ENCODE measurements at regions not wholly inside any gene's neighbourhood (a gene's known extent, or its start where the extent isn't known, plus 50 kb on each side); places are given as distances from the start of the nearest gene placed in this dataset.

DNA sequence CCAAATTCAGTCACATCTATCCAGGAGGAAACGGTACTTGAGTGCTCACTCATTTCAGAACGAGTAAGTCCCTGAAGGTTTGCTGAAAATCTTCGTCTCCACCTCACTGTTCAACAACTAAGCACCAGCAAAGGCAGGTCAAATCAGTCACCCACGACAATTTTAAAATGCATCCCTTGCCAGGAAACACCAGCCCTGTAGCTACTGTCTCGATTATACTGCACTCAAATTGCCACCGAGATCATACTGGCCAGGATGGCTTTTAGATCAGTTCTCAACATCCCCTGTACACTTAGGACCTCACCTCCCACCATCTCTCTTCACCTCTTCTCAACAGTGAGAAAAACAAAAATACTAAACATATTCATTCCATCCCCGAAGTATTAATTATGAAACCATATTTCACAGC lies 298.6 kb downstream of the AGTPBP1 start:
- no peak overlapping the region for H2AFZ ChIP-seq (replicated peaks; ENCODE audit: low read length, poor library complexity)
- intact Hi-C loops (cut with micrococcal nuclease), result no loop called here
- H4K5ac ChIP-seq (ENCODE audit: low read depth, low read length), result no peak overlapping the region
- ATAC-seq (ENCODE audit: low read depth), result no peak
- no peak overlapping the region for H3K23ac ChIP-seq (ENCODE audit: low read depth, low read length)
- in situ Hi-C loops (cut with MboI; ENCODE audit: low sequenced_read_pairs), result no loop called here
- no TSS peak for BruUV-seq (replicated peaks)
- dilution Hi-C loops (cut with HindIII; ENCODE audit: low sequenced_read_pairs, unreplicated experiment), result no loop called here
- H3K4ac ChIP-seq (ENCODE audit: low read depth, low read length), result no peak overlapping the region
- H4K8ac ChIP-seq (ENCODE audit: low read depth in 2 of 2, low read length in 2 of 2), result no peak overlapping the region
- no peak for TF ChIP-seq RFX5 (IDR thresholded peaks at IDR 0.05; ENCODE audit: low read depth, low read length)
- TF ChIP-seq NFE2L2 (IDR thresholded peaks at IDR 0.05; ENCODE audit: low read depth, low read length), result no peak
- TF ChIP-seq MAFK (IDR thresholded peaks at IDR 0.05; ENCODE audit: low read depth, low read length), result no peak
- no peak for TF ChIP-seq MAZ (IDR thresholded peaks at IDR 0.05; ENCODE audit: borderline replicate concordance, low read depth, low read length)
- TF ChIP-seq, protein P1, sequence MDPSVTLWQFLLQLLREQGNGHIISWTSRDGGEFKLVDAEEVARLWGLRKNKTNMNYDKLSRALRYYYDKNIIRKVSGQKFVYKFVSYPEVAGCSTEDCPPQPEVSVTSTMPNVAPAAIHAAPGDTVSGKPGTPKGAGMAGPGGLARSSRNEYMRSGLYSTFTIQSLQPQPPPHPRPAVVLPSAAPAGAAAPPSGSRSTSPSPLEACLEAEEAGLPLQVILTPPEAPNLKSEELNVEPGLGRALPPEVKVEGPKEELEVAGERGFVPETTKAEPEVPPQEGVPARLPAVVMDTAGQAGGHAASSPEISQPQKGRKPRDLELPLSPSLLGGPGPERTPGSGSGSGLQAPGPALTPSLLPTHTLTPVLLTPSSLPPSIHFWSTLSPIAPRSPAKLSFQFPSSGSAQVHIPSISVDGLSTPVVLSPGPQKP (IDR thresholded peaks at IDR 0.05; ENCODE audit: borderline replicate concordance, low read depth, low read length), result no peak
- TF ChIP-seq CEBPB (IDR thresholded peaks at IDR 0.05; ENCODE audit: low read depth, low read length), result no peak
- no peak for TF ChIP-seq BHLHE40 (IDR thresholded peaks at IDR 0.05; ENCODE audit: low read depth, low read length)
- no peak for TF ChIP-seq POLR2A (IDR thresholded peaks at IDR 0.05; ENCODE audit: low read depth, low read length)
- no peak for TF ChIP-seq RAD21 (IDR thresholded peaks at IDR 0.05; ENCODE audit: low read length)
- TF ChIP-seq FOS (IDR thresholded peaks at IDR 0.05; ENCODE audit: low read depth, low read length), result no peak
- no peak for TF ChIP-seq MXI1 (IDR thresholded peaks at IDR 0.05; ENCODE audit: borderline replicate concordance, low read depth, low read length)
- no peak for TF ChIP-seq SMC3 (IDR thresholded peaks at IDR 0.05; ENCODE audit: low read depth, low read length)
- no peaks in the 10 kb centered on the region for H3K27me3 ChIP-seq (ENCODE audit: control insufficient read depth, insufficient read depth, low read length)
- H3K9ac ChIP-seq (ENCODE audit: low read depth, low read length), result no peak overlapping the region
- no peak overlapping the region for H3K27ac ChIP-seq (ENCODE audit: insufficient read depth, low read length)
- no peak overlapping the region for H2BK20ac ChIP-seq (ENCODE audit: low read depth, low read length)
- H3K4me2 ChIP-seq (ENCODE audit: low read depth, low read length), result no peak overlapping the region
- H4K91ac ChIP-seq (ENCODE audit: insufficient read depth, low read depth, low read length), result no peak overlapping the region
- peaks cover 8% of the 10 kb centered on the region for H3K9me3 ChIP-seq (ENCODE audit: control insufficient read depth, insufficient read depth, low read length)
- H2AK5ac ChIP-seq (ENCODE audit: low read depth, low read length), result no peak overlapping the region
- H3K14ac ChIP-seq (replicated peaks; ENCODE audit: low read depth, low read length), result no peak overlapping the region
- H2AK9ac ChIP-seq (replicated peaks; ENCODE audit: low read depth, low read length, poor library complexity), result no peak overlapping the region
- H3K79me1 ChIP-seq (ENCODE audit: low read depth in 1 of 2, low read length in 2 of 2), result no peaks in the 10 kb centered on the region
- ChIA-PET CTCF (no interaction called here), POLR2A (ENCODE audit: unreplicated experiment) (no interaction called here)
- DNase-seq, result no peak
- H3K18ac ChIP-seq (ENCODE audit: low read depth, low read length), result no peak overlapping the region
- H3K4me1 ChIP-seq (ENCODE audit: control insufficient read depth, insufficient read depth, low read length), result no peaks in the 10 kb centered on the region
- H2BK15ac ChIP-seq (ENCODE audit: low read depth, low read length), result no peak overlapping the region
- H3K4me3 ChIP-seq (ENCODE audit: insufficient read depth, low read depth, low read length), result no peak overlapping the region
- no peaks in the 10 kb centered on the region for H4K20me1 ChIP-seq (ENCODE audit: insufficient read depth, low read length)
- WGBS, 2 experiments (ENCODE audit: extremely low coverage in 2 of 2, insufficient read length in 1 of 2), result 14% methylated on average over 4 of the region's 7 CpGs; no CpG with 5 or more reads in 1 of the 2 experiments
- no peak overlapping the region for H2BK5ac ChIP-seq (ENCODE audit: low read depth, low read length, poor library complexity, severe bottlenecking)
- no peaks in the 10 kb centered on the region for H3K36me3 ChIP-seq (ENCODE audit: control insufficient read depth, insufficient read depth, low read length)
- no peak overlapping the region for H2BK120ac ChIP-seq (ENCODE audit: low read depth, low read length)
- no peak overlapping the region for H3K56ac ChIP-seq (ENCODE audit: extremely low read depth, insufficient read depth, low read length)
- no peaks in the 10 kb centered on the region for H3K9me1 ChIP-seq (ENCODE audit: insufficient read depth, low read length)
